HCT116 (cell line): ENCODE measurements at regions not wholly inside any gene's neighbourhood (a gene's known extent, or its start where the extent isn't known, plus 50 kb on each side); places are given as distances from the start of the nearest gene placed in this dataset.

Experiments
- ATAC-seq: fragments of 200-7000 bp; cut with Tn5 transposase; 2 replicates; pipeline ENCODE4 v1.9.1; 2020; ENCODE audit warnings: mild to moderate bottlenecking, moderate library complexity
- BruUV-seq: library from RNA; stranded (reverse); fragments of 400-500 nt; replicated peaks from 2 replicates; lab custom pipeline; 2021; lab: Mats Ljungman, UMichigan
- CTCF ChIA-PET: fragments of 300-600 bp; sonication (Branson Sonifier 250); formaldehyde crosslinking; loops from one replicate; lab custom pipeline; 2021; ENCODE audit warnings: antibody characterized with exemption; lab: Charles Lee
- POLR2A ChIA-PET: fragments of 300-600, 350-600 bp; sonication (Branson Sonifier 250); formaldehyde crosslinking; loops from one replicate; lab custom pipeline; 2021; ENCODE audit warnings: antibody characterized with exemption; lab: Charles Lee
- RAD21 ChIA-PET, 2 experiments: fragments of 300-600 bp; sonication (Branson Sonifier 250); formaldehyde crosslinking; loops; one replicate each; lab custom pipeline; 2023; ENCODE audit warnings: low total read pairs in 2 of 2; ENCODE audit not compliant: uncharacterized antibody in 2 of 2, unreplicated experiment in 2 of 2, low non-redundant PET in 1 of 2; lab: Charles Lee
- DNase-seq: peaks from one replicate; pipeline ENCODE4 v3.0.0-alpha.2; 2010; ENCODE audit warnings: low read depth, low spot score
- H2AFZ ChIP-seq: fragments of 200-600 bp; shearing (Covaris generic), sonication (generic); 2 replicates; pipeline ENCODE4 v1.6.1; 2017; ENCODE audit warnings: low read depth, mixed run types, mixed read lengths, antibody characterized with exemption, low read length; ENCODE audit not compliant: poor library complexity, severe bottlenecking
- H3K27ac ChIP-seq: 2 replicates; pipeline ENCODE4 v1.5.1; 2012; ENCODE audit warnings: low read depth, low read length
- H3K27me3 ChIP-seq: fragments of 200-600 bp; sonication (generic); 2 replicates; pipeline ENCODE4 v1.6.1; 2016; ENCODE audit warnings: mixed run types, low read length, mixed read lengths; ENCODE audit not compliant: insufficient read depth
- H3K36me3 ChIP-seq, 2 experiments: fragments of 200-500 bp in 1 of 2; fragments of 200-600 bp in 1 of 2; sonication (Bioruptor generic) in 1 of 2; sonication (generic) in 1 of 2; 2 replicates each; pipeline versions ENCODE4 v1.5.1 to v1.6.1; 2014 to 2016; ENCODE audit warnings: low read length in 2 of 2, inconsistent platforms in 1 of 2, mixed read lengths in 1 of 2, mixed run types in 1 of 2; ENCODE audit not compliant: insufficient read depth in 2 of 2, control insufficient read depth in 1 of 2
- H3K4me1 ChIP-seq, 2 experiments: fragments of 200-600 bp in 1 of 2; sonication (generic) in 1 of 2; 2 replicates each; pipeline versions ENCODE4 v1.5.1 to v1.6.1; 2012 to 2017; ENCODE audit warnings: low read length in 2 of 2, inconsistent platforms in 1 of 2, mild to moderate bottlenecking in 1 of 2, mixed read lengths in 1 of 2, mixed run types in 1 of 2, moderate library complexity in 1 of 2; ENCODE audit not compliant: insufficient read depth in 2 of 2, control insufficient read depth in 1 of 2
- H3K4me2 ChIP-seq: fragments of 200-600 bp; sonication (generic); 2 replicates; pipeline ENCODE4 v1.6.1; 2017; ENCODE audit warnings: mixed run types, low read length, mixed read lengths
- H3K4me3 ChIP-seq, 2 experiments: fragments of 200-600 bp in 1 of 2; sonication (generic) in 1 of 2; replicated peaks in 1 of 2; 2 replicates each; pipeline ENCODE4 v1.5.1; 2011 to 2016; ENCODE audit warnings: low read length in 2 of 2, control low read depth in 1 of 2, low read depth in 1 of 2, mild to moderate bottlenecking in 1 of 2, mixed read lengths in 1 of 2, mixed run types in 1 of 2
- H3K79me2 ChIP-seq: fragments of 200-600 bp; sonication (generic); 2 replicates; pipeline ENCODE4 v1.6.1; 2017; ENCODE audit warnings: mild to moderate bottlenecking, mixed run types, low read length, moderate library complexity, mixed read lengths; ENCODE audit not compliant: insufficient read depth
- H3K9ac ChIP-seq: fragments of 200-600 bp; sonication (generic); 2 replicates; pipeline ENCODE4 v1.6.1; 2016; ENCODE audit warnings: low read length, mixed read lengths
- H3K9me2 ChIP-seq: fragments of 200-600 bp; sonication (generic), shearing (Covaris generic); 2 replicates; pipeline ENCODE4 v1.6.1; 2017; ENCODE audit warnings: mixed run types, mild to moderate bottlenecking, moderate library complexity; ENCODE audit not compliant: insufficient read depth
- H3K9me3 ChIP-seq, 2 experiments: fragments of 200-500 bp in 1 of 2; fragments of 200-600 bp in 1 of 2; sonication (Bioruptor generic) in 1 of 2; sonication (generic) in 1 of 2; 2 replicates each; pipeline ENCODE4 v1.6.1; 2014 to 2017; ENCODE audit warnings: low read length in 2 of 2, mixed read lengths in 2 of 2, inconsistent platforms in 1 of 2, low read depth in 1 of 2, mild to moderate bottlenecking in 1 of 2, mixed run types in 1 of 2, moderate library complexity in 1 of 2; ENCODE audit not compliant: control insufficient read depth in 1 of 2, insufficient read depth in 1 of 2
- H4K20me1 ChIP-seq: fragments of 200-600 bp; sonication (generic), shearing (Covaris generic); 2 replicates; pipeline ENCODE4 v1.6.1; 2017; ENCODE audit warnings: mixed run types, mild to moderate bottlenecking, moderate library complexity; ENCODE audit not compliant: insufficient read depth
- CEBPB ChIP-seq: IDR thresholded peaks from 2 replicates; pipeline ENCODE4 v1.6.1; 2012; ENCODE audit warnings: low read depth
- CTCF ChIP-seq, 3 experiments: fragments of 200-600 bp in 1 of 3; sonication (generic) in 1 of 3; IDR thresholded peaks in 2 of 3; conservative IDR thresholded peaks in 1 of 3; 2 replicates each; pipeline ENCODE4 v1.5.1; 2012 to 2017; ENCODE audit warnings: low read depth in 2 of 3, low read length in 2 of 3, antibody characterized with exemption in 1 of 3, borderline replicate concordance in 1 of 3, control low read depth in 1 of 3, mild to moderate bottlenecking in 1 of 3, mixed read lengths in 1 of 3, mixed run types in 1 of 3, moderate library complexity in 1 of 3; ENCODE audit not compliant: insufficient read depth in 1 of 3
- EGR1 ChIP-seq: IDR thresholded peaks from 2 replicates; pipeline ENCODE4 v1.6.1; 2012; ENCODE audit warnings: low read depth
- POLR2A ChIP-seq: IDR thresholded peaks from 2 replicates; pipeline ENCODE4 v1.7.0; 2011; ENCODE audit warnings: borderline replicate concordance; ENCODE audit not compliant: insufficient read depth, insufficient read length; ENCODE audit errors: extremely low read depth
- SRF ChIP-seq: IDR thresholded peaks from 2 replicates; pipeline ENCODE4 v1.6.1; 2012; ENCODE audit warnings: low read depth
- TCF7L2 ChIP-seq: IDR thresholded peaks from 2 replicates; pipeline ENCODE4 v1.7.0; 2011; ENCODE audit warnings: borderline replicate concordance, inconsistent platforms; ENCODE audit not compliant: insufficient read depth, insufficient read length; ENCODE audit errors: extremely low read depth
- YY1 ChIP-seq: IDR thresholded peaks from 2 replicates; pipeline ENCODE4 v1.6.1; 2011; ENCODE audit warnings: low read length, low read depth, moderate library complexity, mild to moderate bottlenecking; ENCODE audit not compliant: insufficient replicate concordance; ENCODE audit errors: extremely low read depth
- intact Hi-C: fragments of 100-400 bp; cut with micrococcal nuclease; formaldehyde crosslinking; loops from 2 replicates; pipeline ENCODE4 v1.10.0; 2022
- TF ChIP-seq, protein P1 (sequence below): IDR thresholded peaks from 2 replicates; pipeline ENCODE4 v1.6.1; 2012

- ChIA-PET CTCF (no interaction called here), RAD21 (no interaction called here)
- intact Hi-C loops = no loop called here
Measured at GRCh38 chr15:39177561-39177960, 403.3 kb upstream of the THBS1 start.

More at GRCh38 chr15:39177561-39177960, 403.3 kb upstream of the THBS1 start:
- Histone ChIP-seq H3K27me3 (no peaks in the 10 kb centered on the region), H3K4me2 (no peak overlapping the region), H3K79me2 (no peaks in the 10 kb centered on the region), H3K27ac (no peak overlapping the region), H3K36me3 (no peaks in the 10 kb centered on the region), H3K4me1 (peaks cover 2 to 5% of the 10 kb centered on the region in 2 experiments; a peak in 2 of 4 replicates), H3K9me3 (no peaks in the 10 kb centered on the region), H2AFZ (no peak overlapping the region), H3K4me3 (no peak overlapping the region), H3K9me2 (no peaks in the 10 kb centered on the region), H3K9ac (no peak overlapping the region), H4K20me1 (no peaks in the 10 kb centered on the region)
- POLR2A ChIA-PET = no interaction called here
- no peak for ATAC-seq
- DNase-seq = no peak
- no TSS peak for BruUV-seq
- TF ChIP-seq POLR2A (no peak), YY1 (no peak), TCF7L2 (no peak), SRF (no peak), CEBPB (no peak), CTCF (IDR thresholded peaks at IDR 0.05 in 2 of 3, conservative IDR thresholded peaks at IDR 0.05 in 1 of 3; ENCODE audit: borderline replicate concordance in 1 of 3, insufficient read depth in 1 of 3, low read depth in 2 of 3, low read length in 2 of 3) (no peak), EGR1 (no peak)
- TF ChIP-seq, protein P1, sequence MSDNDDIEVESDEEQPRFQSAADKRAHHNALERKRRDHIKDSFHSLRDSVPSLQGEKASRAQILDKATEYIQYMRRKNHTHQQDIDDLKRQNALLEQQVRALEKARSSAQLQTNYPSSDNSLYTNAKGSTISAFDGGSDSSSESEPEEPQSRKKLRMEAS = no peak
